Neural progenitor cell (in vitro differentiated cells): ENCODE measurements at regions not wholly inside any gene's neighbourhood (a gene's known extent, or its start where the extent isn't known, plus 50 kb on each side); places are given as distances from the start of the nearest gene placed in this dataset.

Experiments
- DNase-seq: peaks from one replicate; pipeline ENCODE4 v3.0.0-alpha.2; 2016; ENCODE audit warnings: low spot score
- H2AFZ ChIP-seq: fragments of 200-600 bp; sonication (generic); replicated peaks from 2 replicates; pipeline ENCODE4 v1.6.1; 2016; ENCODE audit warnings: antibody characterized with exemption
- H3F3A ChIP-seq: fragments of 200-600 bp; sonication (generic); 2 replicates; pipeline ENCODE4 v1.6.1; 2016; ENCODE audit warnings: antibody characterized with exemption, low read depth
- H3K27ac ChIP-seq: fragments of 200-600 bp; sonication (generic); 2 replicates; pipeline ENCODE4 v1.5.1; 2016; ENCODE audit warnings: mild to moderate bottlenecking
- H3K27me3 ChIP-seq: fragments of 200-600 bp; sonication (generic); 2 replicates; pipeline ENCODE4 v1.6.1; 2016; ENCODE audit warnings: mild to moderate bottlenecking, moderate library complexity
- H3K36me3 ChIP-seq: fragments of 200-600 bp; sonication (generic); 2 replicates; pipeline ENCODE4 v1.5.1; 2016
- H3K4me1 ChIP-seq: fragments of 200-600 bp; sonication (generic); 2 replicates; pipeline ENCODE4 v1.6.1; 2016; ENCODE audit warnings: mixed run types
- H3K4me2 ChIP-seq: fragments of 200-600 bp; sonication (generic); 2 replicates; pipeline ENCODE4 v1.6.1; 2016
- H3K4me3 ChIP-seq: fragments of 200-600 bp; sonication (generic); 2 replicates; pipeline ENCODE4 v1.5.1; 2016
- H3K79me2 ChIP-seq: fragments of 200-600 bp; sonication (generic); 2 replicates; pipeline ENCODE4 v1.6.1; 2016; ENCODE audit warnings: low read depth
- H3K9ac ChIP-seq: fragments of 200-600 bp; sonication (generic); 2 replicates; pipeline ENCODE4 v1.6.1; 2016
- H3K9me3 ChIP-seq: fragments of 200-600 bp; sonication (generic); 2 replicates; pipeline ENCODE4 v1.5.1; 2016; ENCODE audit warnings: low read depth
- H4K20me1 ChIP-seq: fragments of 200-600 bp; sonication (generic); 2 replicates; pipeline ENCODE4 v1.6.1; 2016; ENCODE audit warnings: low read depth
- H3K27ac Mint-ChIP-seq: 3 replicates; pipeline ENCODE4 v1.8.0; 2021; ENCODE audit warnings: mixed read lengths
- H3K27me3 Mint-ChIP-seq: 2 replicates; pipeline ENCODE4 v1.8.0; 2022; ENCODE audit warnings: low read depth, mild to moderate bottlenecking, inconsistent platforms, moderate library complexity, mixed read lengths; ENCODE audit not compliant: insufficient read depth
- H3K36me3 Mint-ChIP-seq: 3 replicates; pipeline ENCODE4 v1.8.0; 2021; ENCODE audit warnings: mixed read lengths
- H3K4me1 Mint-ChIP-seq: 3 replicates; pipeline ENCODE4 v1.8.0; 2021; ENCODE audit warnings: mixed read lengths
- H3K4me3 Mint-ChIP-seq: 3 replicates; pipeline ENCODE4 v1.8.0; 2021; ENCODE audit warnings: mild to moderate bottlenecking, moderate library complexity, mixed read lengths
- H3K9me3 Mint-ChIP-seq: 3 replicates; pipeline ENCODE4 v1.8.0; 2020; ENCODE audit warnings: mixed read lengths
- CTCF ChIP-seq: fragments of 200-600 bp; sonication (generic); IDR thresholded peaks from 2 replicates; pipeline ENCODE4 v1.5.1; 2017; ENCODE audit warnings: antibody characterized with exemption, mild to moderate bottlenecking
- EZH2 ChIP-seq: fragments of 200-600 bp; sonication (generic); IDR thresholded peaks from 2 replicates; pipeline ENCODE4 v1.6.1; 2017; ENCODE audit warnings: antibody characterized with exemption, mild to moderate bottlenecking, moderate library complexity
- EZH2phosphoT487 ChIP-seq: fragments of 200-600 bp; sonication (generic); IDR thresholded peaks from 2 replicates; pipeline ENCODE4 v1.6.1; 2017; ENCODE audit warnings: antibody characterized with exemption

- H3K4me1 Mint-ChIP-seq: no peaks in the 10 kb centered on the region
- Histone ChIP-seq H3F3A (no peaks in the 10 kb centered on the region), H3K9me3 (no peaks in the 10 kb centered on the region), H3K27ac (no peak overlapping the region), H2AFZ (no peak overlapping the region), H3K36me3 (no peaks in the 10 kb centered on the region), H3K4me1 (no peaks in the 10 kb centered on the region), H3K4me3 (no peak overlapping the region), H3K9ac (no peak overlapping the region), H3K4me2 (no peak overlapping the region), H3K79me2 (no peaks in the 10 kb centered on the region), H4K20me1 (no peaks in the 10 kb centered on the region), H3K27me3 (no peaks in the 10 kb centered on the region)
- H3K27ac Mint-ChIP-seq: no peak overlapping the region
- H3K27me3 Mint-ChIP-seq: peaks cover 5% of the 10 kb centered on the region
- TF ChIP-seq CTCF (no peak), EZH2 (no peak), EZH2phosphoT487 (no peak)
- peaks cover 18% of the 10 kb centered on the region for H3K9me3 Mint-ChIP-seq
- DNase-seq: no peak
- H3K36me3 Mint-ChIP-seq: peaks cover 1% of the 10 kb centered on the region
- no peak overlapping the region for H3K4me3 Mint-ChIP-seq
Observed at GRCh38 chr14:101039755-101040138, 136.2 kb upstream of the RTL1 start.

GRCh38 chr14:101040538-101041442 lies 137.3 kb upstream of the RTL1 start:
- Mint-ChIP-seq H3K4me1 (no peaks in the 10 kb centered on the region), H3K27me3 (peaks cover 5% of the 10 kb centered on the region), H3K9me3 (peaks cover 18% of the 10 kb centered on the region), H3K4me3 (no peak overlapping the region), H3K36me3 (peaks cover 1% of the 10 kb centered on the region), H3K27ac (no peak overlapping the region)
- Histone ChIP-seq H3K4me3 (no peak overlapping the region), H3K27ac (no peak overlapping the region), H3K27me3 (no peaks in the 10 kb centered on the region), H3K36me3 (no peaks in the 10 kb centered on the region), H2AFZ (no peak overlapping the region), H4K20me1 (no peaks in the 10 kb centered on the region), H3K79me2 (no peaks in the 10 kb centered on the region), H3K9me3 (no peaks in the 10 kb centered on the region), H3K4me1 (no peaks in the 10 kb centered on the region), H3F3A (no peaks in the 10 kb centered on the region), H3K4me2 (no peak overlapping the region), H3K9ac (no peak overlapping the region)
- TF ChIP-seq EZH2: no peak
- TF ChIP-seq CTCF: no peak
- no peak for TF ChIP-seq EZH2phosphoT487
- DNase-seq: no peak

GRCh38 chr14:101043891-101044290 lies 140.4 kb upstream of the RTL1 start:
- H3K36me3 ChIP-seq: no peaks in the 10 kb centered on the region
- H4K20me1 ChIP-seq: no peaks in the 10 kb centered on the region
- Mint-ChIP-seq H3K9me3 (peaks cover 20% of the 10 kb centered on the region), H3K4me1 (no peaks in the 10 kb centered on the region), H3K27ac (no peak overlapping the region), H3K27me3 (no peaks in the 10 kb centered on the region), H3K4me3 (no peak overlapping the region), H3K36me3 (no peaks in the 10 kb centered on the region)
- H3K79me2 ChIP-seq: no peaks in the 10 kb centered on the region
- no peak overlapping the region for H3K4me2 ChIP-seq
- no peak for TF ChIP-seq EZH2phosphoT487
- no peak for TF ChIP-seq EZH2
- TF ChIP-seq CTCF: no peak
- DNase-seq: no peak
- no peaks in the 10 kb centered on the region for H3F3A ChIP-seq
- no peaks in the 10 kb centered on the region for H3K27me3 ChIP-seq
- no peak overlapping the region for H3K27ac ChIP-seq
- H3K4me1 ChIP-seq: no peaks in the 10 kb centered on the region
- no peak overlapping the region for H3K4me3 ChIP-seq
- no peak overlapping the region for H3K9ac ChIP-seq
- no peaks in the 10 kb centered on the region for H3K9me3 ChIP-seq
- H2AFZ ChIP-seq: no peak overlapping the region
